ENCODE measurements at regions not wholly inside any gene's neighbourhood (a gene's known extent, or its start where the extent isn't known, plus 50 kb on each side); places are given as distances from the start of the nearest gene placed in this dataset.

DNA sequence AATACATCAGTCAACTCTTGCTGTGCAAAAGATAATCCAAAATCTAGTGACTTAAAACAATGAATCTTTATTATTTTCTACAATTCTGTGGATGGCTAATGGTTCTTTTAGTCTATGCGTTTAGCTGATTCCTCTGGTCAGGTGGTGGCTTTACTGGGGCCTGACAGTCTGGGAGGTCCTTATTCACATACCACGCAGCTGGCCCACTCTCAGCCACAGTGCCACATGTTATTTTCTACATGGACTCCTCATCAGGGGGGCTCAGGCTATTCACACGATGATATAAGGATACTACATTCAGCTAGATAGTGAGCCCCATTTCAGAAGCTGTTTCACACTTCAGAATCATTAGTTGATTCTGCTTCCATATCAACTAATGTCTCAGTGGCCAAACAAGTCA is 287.5 kb upstream of the MGAT4C start:
- no peaks in the 10 kb centered on the region for H3K4me1 Mint-ChIP-seq (ENCODE audit: low read depth in 2 of 2)
- peaks cover 6% of the 10 kb centered on the region for H3K9me3 Mint-ChIP-seq
- H3K4me3 Mint-ChIP-seq: no peak overlapping the region
- no peaks in the 10 kb centered on the region for H3K36me3 Mint-ChIP-seq
- ATAC-seq (no peak), DNase-seq (ENCODE audit: low spot score) (no peak)
- H3K27me3 Mint-ChIP-seq: no peaks in the 10 kb centered on the region
- no peak overlapping the region for H3K27ac Mint-ChIP-seq

DNA sequence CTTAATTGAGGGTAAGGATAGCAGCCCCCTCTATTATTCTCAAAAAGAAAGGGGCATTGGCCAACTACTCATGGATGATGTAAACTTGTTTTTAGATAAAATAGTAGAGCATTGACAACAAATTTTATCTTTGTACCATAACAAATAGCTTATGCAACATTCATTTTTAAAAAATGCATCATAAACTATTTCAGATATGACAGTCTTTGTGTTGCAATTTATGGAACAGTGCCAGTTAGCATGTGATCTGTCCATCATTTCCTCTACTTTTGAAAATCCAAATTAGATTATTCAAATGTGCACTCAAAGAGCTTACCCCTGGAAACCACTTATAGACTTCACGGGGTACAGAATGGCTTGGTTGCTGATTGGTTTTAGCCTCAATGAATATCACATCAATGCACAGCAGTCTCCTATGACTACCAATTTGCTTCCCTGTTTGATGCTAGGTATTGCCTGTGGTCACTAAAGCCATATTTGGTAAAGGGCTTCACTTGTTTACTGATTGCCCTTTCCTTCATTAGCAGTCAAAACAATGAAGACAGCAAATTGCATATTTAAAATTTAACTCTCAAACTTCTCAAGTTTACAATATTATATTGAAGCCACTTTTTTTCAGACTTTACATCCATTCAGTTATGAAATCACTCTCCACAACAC is 274.9 kb upstream of the MGAT4C start:
- DNase-seq (ENCODE audit: low spot score) (no peak), ATAC-seq (no peak)
- H3K9me3 Mint-ChIP-seq: peaks cover 10% of the 10 kb centered on the region
- H3K36me3 Mint-ChIP-seq: no peaks in the 10 kb centered on the region
- H3K4me3 Mint-ChIP-seq: no peak overlapping the region
- H3K4me1 Mint-ChIP-seq (ENCODE audit: low read depth in 2 of 2): no peaks in the 10 kb centered on the region
- H3K27ac Mint-ChIP-seq: no peak overlapping the region
- no peaks in the 10 kb centered on the region for H3K27me3 Mint-ChIP-seq

DNA sequence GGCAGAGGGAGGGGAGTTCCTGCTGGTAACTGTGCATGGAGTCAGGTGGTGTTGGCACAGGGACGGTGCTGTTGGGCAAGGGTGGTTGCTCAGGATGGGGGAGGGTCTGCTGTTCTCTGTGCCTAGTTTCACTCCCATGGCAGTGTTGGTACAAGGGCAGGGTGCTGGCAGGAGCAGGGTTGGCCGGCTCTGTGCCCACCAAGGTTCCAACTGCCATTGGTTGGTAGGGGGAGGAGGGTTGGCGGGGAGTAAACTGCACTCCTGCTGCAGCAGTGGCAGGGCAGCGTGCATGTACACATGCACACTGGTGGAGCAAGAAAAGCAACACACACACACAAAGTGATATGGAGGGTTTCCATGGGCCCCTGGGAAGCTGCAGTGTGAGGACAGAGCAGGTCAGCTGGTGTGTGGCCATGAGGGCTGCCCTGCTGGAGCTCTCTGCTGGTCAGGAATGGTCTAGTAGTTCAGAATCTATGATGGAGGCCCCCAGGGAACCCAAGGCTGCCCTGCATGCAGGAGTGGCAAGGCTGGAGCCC is 269.9 kb upstream of the MGAT4C start:
- peaks cover 18% of the 10 kb centered on the region for H3K36me3 Mint-ChIP-seq
- H3K27me3 Mint-ChIP-seq: no peaks in the 10 kb centered on the region
- ATAC-seq: no peak
- no peak for DNase-seq (ENCODE audit: low spot score)
- no peak overlapping the region for H3K27ac Mint-ChIP-seq
- peaks cover 34% of the 10 kb centered on the region for H3K9me3 Mint-ChIP-seq
- peaks cover 0 to 3% of the 10 kb centered on the region in 2 donors for H3K4me1 Mint-ChIP-seq (ENCODE audit: low read depth in 2 of 2)
- H3K4me3 Mint-ChIP-seq: no peak overlapping the region

DNA sequence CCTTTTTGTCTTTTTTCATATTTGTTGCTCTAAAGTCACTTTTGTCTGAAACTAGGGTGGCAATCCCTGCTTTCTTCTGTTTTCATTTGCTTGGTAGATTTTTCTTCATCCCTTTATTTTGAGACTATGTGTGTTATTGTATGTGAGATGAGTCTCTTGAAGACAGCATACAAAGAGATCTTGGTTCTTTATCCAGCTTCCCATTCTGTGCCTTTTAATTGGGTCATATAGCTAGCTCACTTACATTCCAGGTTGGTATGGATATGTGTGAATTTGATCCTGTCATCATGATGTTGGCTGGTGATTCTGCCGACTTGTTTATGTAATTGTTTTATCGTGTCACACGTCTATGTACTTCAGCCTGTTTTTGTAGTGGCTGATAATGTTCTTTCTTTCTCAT is 267.7 kb upstream of the MGAT4C start:
- no peaks in the 10 kb centered on the region for H3K27me3 Mint-ChIP-seq
- H3K4me3 Mint-ChIP-seq: no peak overlapping the region
- DNase-seq (ENCODE audit: low spot score): no peak
- no peak for ATAC-seq
- H3K4me1 Mint-ChIP-seq (ENCODE audit: low read depth in 2 of 2): peaks cover 0 to 3% of the 10 kb centered on the region in 2 donors
- peaks cover 18% of the 10 kb centered on the region for H3K36me3 Mint-ChIP-seq
- no peak overlapping the region for H3K27ac Mint-ChIP-seq
- peaks cover 40% of the 10 kb centered on the region for H3K9me3 Mint-ChIP-seq

DNA sequence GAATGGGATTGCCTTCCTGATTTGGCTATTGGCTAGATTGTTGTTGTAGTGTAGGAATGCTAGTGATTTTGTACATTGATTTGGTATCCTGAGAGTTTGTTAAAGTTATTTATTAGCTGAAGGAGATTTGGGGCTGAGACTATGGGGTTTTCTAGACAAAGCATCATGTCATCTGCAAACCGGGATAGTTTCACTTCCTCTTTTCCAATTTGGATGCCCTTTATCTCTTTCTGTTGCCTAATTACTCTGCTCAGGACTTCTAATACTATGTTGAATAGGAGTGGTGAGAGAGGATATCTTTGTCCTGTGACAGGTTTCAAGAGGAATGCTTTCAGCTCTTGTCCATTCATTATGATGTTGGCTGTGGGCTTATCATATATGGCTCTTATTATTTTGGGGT is 265.7 kb upstream of the MGAT4C start:
- Mint-ChIP-seq H3K27me3 (no peaks in the 10 kb centered on the region), H3K27ac (no peak overlapping the region), H3K4me1 (ENCODE audit: low read depth in 2 of 2) (peaks cover 0 to 3% of the 10 kb centered on the region in 2 donors), H3K36me3 (peaks cover 18% of the 10 kb centered on the region), H3K4me3 (no peak overlapping the region), H3K9me3 (peaks cover 36% of the 10 kb centered on the region)
- ATAC-seq: no peak
- DNase-seq (ENCODE audit: low spot score): no peak

DNA sequence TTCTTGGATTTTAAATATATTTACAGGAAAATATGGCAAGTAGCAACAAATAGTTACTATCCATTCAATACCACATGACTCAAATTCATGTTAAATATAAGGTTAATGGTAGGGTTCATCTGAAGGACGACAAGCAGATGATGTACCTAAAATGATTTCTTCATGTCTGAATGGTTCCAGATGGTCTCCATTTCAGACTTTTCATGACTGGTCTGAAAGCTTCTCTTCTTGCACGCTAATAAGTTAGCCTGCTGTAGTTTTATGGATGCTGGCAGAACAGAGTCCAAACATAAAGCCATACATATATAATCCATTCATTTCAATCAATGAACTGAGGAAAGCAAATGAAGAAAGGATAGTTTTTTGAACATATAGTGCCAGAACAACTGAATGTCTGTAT is 257.0 kb upstream of the MGAT4C start:
- peaks cover 6% of the 10 kb centered on the region for H3K36me3 Mint-ChIP-seq
- H3K4me3 Mint-ChIP-seq: no peak overlapping the region
- H3K27ac Mint-ChIP-seq: no peak overlapping the region
- DNase-seq (ENCODE audit: low spot score) (no peak), ATAC-seq (no peak)
- peaks cover 13% of the 10 kb centered on the region for H3K9me3 Mint-ChIP-seq
- no peaks in the 10 kb centered on the region for H3K27me3 Mint-ChIP-seq
- H3K4me1 Mint-ChIP-seq (ENCODE audit: low read depth in 2 of 2): no peaks in the 10 kb centered on the region

DNA sequence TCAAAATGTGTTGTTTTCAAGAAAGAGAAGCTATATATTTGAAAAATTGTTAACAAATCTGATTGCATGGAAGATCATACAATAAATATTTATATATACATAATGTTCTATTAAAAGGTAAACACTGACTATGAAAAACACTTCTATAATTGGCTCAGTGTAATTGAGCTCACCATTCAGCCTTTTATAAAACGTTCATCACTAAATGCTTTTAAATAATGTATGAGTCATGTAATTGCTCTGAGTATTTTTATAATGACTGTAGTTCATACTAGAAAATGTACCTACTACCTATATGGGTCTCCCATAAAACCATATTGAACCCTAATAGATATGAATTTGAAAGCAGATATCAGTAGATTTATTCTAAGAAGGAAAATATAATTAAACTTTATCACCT is 240.4 kb upstream of the MGAT4C start:
- Mint-ChIP-seq H3K4me3 (no peak overlapping the region), H3K9me3 (peaks cover 7% of the 10 kb centered on the region), H3K4me1 (ENCODE audit: low read depth in 2 of 2) (no peaks in the 10 kb centered on the region), H3K36me3 (no peaks in the 10 kb centered on the region), H3K27ac (no peak overlapping the region), H3K27me3 (no peaks in the 10 kb centered on the region)
- no peak for DNase-seq (ENCODE audit: low spot score)
- no peak for ATAC-seq

DNA sequence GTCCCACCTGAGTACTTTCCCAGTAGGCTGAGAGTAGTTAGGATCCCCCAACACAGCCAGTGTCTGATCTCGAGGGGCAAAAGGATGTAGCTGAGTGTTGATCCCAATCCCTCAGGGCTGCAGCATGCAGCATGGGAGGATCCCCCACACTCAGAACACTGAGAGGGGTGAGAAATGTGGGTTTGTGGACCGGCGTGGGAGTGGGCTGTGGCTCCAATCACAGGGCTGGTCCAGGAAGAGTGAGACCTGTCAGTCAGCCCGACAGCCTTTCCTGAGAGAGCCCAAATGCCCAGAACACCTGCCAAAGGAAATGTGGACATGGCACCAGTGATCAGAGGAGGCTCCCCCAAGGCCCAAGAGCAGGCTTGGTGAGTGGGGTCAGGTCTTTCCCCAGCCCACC is 228.3 kb upstream of the MGAT4C start:
- no peaks in the 10 kb centered on the region for H3K4me1 Mint-ChIP-seq (ENCODE audit: low read depth in 2 of 2)
- no peak overlapping the region for H3K27ac Mint-ChIP-seq

DNA sequence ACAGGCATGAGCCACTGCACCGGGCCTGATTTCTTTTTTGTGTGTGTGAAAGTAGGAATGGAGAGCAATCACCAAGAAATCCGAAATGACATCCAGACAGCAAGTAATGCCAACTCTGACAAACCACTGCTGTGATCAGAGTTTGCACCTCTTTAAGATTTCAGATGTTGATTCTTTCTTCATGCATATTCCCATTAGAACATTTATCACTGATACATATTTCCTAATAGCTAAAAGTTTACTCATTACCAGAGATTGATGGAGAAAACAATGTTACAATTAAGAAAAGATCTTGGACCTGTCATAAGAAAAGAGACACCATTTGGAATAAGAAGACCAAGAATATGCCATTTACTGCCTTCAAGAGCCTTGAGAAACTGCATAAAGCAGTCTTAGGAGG is 217.0 kb upstream of the MGAT4C start:
- Mint-ChIP-seq H3K27me3 (no peaks in the 10 kb centered on the region), H3K4me3 (no peak overlapping the region), H3K36me3 (peaks cover 9% of the 10 kb centered on the region), H3K27ac (no peak overlapping the region), H3K4me1 (ENCODE audit: low read depth in 2 of 2) (no peaks in the 10 kb centered on the region), H3K9me3 (peaks cover 17% of the 10 kb centered on the region)
- DNase-seq (ENCODE audit: low spot score): no peak
- ATAC-seq: no peak

More for the DNA sequence above, 228.3 kb upstream of the MGAT4C start:
- DNase-seq (ENCODE audit: low spot score): no peak
- ATAC-seq: no peak
- Mint-ChIP-seq H3K9me3 (peaks cover 20% of the 10 kb centered on the region), H3K27me3 (no peaks in the 10 kb centered on the region), H3K36me3 (peaks cover 2% of the 10 kb centered on the region), H3K4me3 (no peak overlapping the region)

DNA sequence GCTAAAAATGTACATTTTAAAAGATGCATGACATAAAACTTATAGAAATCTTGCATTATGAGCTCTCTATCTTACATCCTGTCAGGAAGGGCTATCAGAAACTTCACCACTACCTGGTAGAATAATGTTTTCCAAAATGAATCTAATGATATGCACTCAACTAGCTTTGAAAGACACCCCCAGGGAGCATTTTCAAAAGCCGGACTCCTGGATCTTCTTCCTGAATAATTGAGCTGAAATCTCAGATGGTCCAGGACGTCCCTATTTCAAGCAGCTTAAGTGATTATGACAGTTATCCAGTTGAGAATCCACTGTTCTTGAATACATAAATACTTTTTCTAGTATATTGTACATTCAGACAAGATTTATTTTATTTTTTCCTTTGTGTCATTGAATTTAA is 200.6 kb upstream of the MGAT4C start:
- Mint-ChIP-seq H3K9me3 (no peaks in the 10 kb centered on the region), H3K27ac (no peak overlapping the region), H3K4me1 (ENCODE audit: low read depth in 2 of 2) (no peaks in the 10 kb centered on the region), H3K4me3 (no peak overlapping the region), H3K27me3 (no peaks in the 10 kb centered on the region), H3K36me3 (no peaks in the 10 kb centered on the region)
- no peak for DNase-seq (ENCODE audit: low spot score)
- ATAC-seq: no peak

DNA sequence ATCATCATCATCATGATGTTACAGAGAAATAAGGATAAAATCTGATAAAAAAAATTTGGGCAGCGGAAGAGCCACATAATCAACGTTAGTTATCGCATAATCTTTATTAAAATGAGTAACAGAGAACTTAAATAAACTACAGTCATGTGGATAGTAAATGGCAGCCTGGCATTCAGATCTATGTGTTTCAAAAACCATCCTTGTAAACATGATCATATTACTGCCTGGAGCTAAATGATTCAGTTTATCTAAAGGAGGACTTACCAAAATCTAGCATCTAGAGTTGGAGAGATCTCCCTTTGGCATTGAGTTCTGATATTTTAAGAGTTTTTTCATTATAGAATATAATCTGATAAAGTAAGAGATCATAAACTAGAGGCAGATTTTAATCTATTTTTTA is 200.1 kb upstream of the MGAT4C start:
- Mint-ChIP-seq H3K4me1 (ENCODE audit: low read depth in 2 of 2) (no peaks in the 10 kb centered on the region), H3K27me3 (no peaks in the 10 kb centered on the region), H3K36me3 (no peaks in the 10 kb centered on the region), H3K4me3 (no peak overlapping the region), H3K9me3 (no peaks in the 10 kb centered on the region), H3K27ac (no peak overlapping the region)
- no peak for ATAC-seq
- no peak for DNase-seq (ENCODE audit: low spot score)

DNA sequence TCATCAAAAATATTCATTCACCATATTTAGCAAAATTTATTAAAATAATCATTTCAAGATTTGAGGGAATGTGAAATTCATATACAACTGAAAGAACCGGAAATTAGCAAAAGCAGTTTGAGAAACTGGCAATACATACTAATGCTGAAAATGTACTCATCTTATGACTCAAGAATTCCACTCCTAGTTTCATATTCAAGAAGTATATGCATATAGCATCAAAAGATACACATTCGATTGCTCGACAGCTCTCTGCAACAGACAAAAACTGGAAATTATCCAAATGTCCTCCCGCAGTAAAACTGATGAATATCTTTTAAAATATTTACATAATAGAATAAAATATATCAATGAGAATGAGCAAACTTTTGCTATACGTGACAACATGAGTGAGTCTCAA is 189.2 kb upstream of the MGAT4C start:
- no peak for ATAC-seq
- Mint-ChIP-seq H3K9me3 (peaks cover 7% of the 10 kb centered on the region), H3K27ac (no peak overlapping the region), H3K4me1 (ENCODE audit: low read depth in 2 of 2) (no peaks in the 10 kb centered on the region), H3K4me3 (no peak overlapping the region), H3K36me3 (peaks cover 6% of the 10 kb centered on the region), H3K27me3 (no peaks in the 10 kb centered on the region)
- DNase-seq (ENCODE audit: low spot score): no peak

DNA sequence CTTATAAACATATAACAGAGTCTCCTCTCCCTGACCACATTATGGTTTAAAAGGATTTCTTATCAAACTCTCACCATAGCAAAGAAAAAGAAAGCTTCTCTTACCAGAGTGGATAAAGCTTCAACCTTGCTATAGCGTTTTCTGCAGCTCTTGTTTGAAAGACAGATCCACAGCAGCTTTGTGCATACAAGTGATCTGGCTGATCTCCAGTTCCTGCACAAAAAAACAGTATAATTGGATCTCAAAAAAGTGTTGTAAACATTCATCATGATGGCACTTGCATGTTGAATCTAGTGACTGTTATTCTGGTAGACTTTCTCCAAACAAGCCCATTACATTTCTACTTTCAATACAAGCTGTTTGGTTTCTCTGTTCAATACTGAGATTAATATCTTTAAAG is 178.9 kb upstream of the MGAT4C start:
- no peaks in the 10 kb centered on the region for H3K4me1 Mint-ChIP-seq (ENCODE audit: low read depth in 2 of 2)
- H3K27ac Mint-ChIP-seq: no peak overlapping the region
- no peaks in the 10 kb centered on the region for H3K36me3 Mint-ChIP-seq
- no peak overlapping the region for H3K4me3 Mint-ChIP-seq
- ATAC-seq: no peak
- H3K9me3 Mint-ChIP-seq: peaks cover 24% of the 10 kb centered on the region
- DNase-seq (ENCODE audit: low spot score): no peak
- no peaks in the 10 kb centered on the region for H3K27me3 Mint-ChIP-seq

DNA sequence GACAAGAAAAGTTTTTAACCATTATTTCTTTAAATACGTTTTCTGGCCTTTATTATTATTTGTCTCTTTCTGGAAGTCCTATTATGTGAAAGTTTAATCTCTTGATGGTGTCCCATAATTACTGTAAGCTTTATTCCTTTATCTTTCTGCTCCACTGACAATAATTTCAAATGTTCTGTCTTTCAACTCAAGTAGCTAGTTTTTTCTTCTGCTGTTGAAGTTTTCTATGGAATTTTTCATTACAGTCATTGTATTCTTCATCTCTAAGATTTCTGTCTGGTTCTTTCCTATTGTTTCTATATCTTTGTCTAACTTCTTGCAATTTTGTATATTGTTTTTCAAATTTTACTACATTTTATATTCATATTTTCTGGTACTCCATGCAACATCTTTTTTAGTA is 173.6 kb upstream of the MGAT4C start:
- DNase-seq (ENCODE audit: low spot score) (no peak), ATAC-seq (no peak)
- Mint-ChIP-seq H3K27ac (no peak overlapping the region), H3K4me3 (no peak overlapping the region), H3K27me3 (no peaks in the 10 kb centered on the region), H3K36me3 (no peaks in the 10 kb centered on the region), H3K4me1 (ENCODE audit: low read depth in 2 of 2) (no peaks in the 10 kb centered on the region), H3K9me3 (peaks cover 24% of the 10 kb centered on the region)

DNA sequence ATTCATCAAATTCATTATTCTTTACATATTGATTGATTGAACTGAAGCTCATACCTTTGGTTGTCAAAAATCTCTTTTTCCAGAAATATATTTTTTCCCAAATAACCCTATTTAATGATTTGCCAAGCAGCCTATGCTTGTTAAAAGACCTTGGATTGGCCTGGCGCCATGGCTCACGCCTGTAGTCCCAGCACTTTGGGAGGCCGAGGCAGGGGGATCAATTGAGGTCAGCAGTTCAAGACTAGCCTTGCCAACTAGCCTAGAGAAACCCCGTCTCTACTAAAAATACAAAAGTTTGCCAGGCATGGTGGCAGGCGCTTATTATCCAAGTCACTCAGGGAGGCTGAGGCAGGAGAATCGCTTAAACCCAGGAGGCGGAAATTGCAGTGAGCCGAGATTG is 165.1 kb upstream of the MGAT4C start:
- no peak for ATAC-seq
- Mint-ChIP-seq H3K27ac (no peak overlapping the region), H3K4me3 (no peak overlapping the region), H3K27me3 (no peaks in the 10 kb centered on the region), H3K9me3 (peaks cover 11% of the 10 kb centered on the region), H3K4me1 (ENCODE audit: low read depth in 2 of 2) (no peaks in the 10 kb centered on the region), H3K36me3 (no peaks in the 10 kb centered on the region)
- DNase-seq (ENCODE audit: low spot score): no peak
